ENCODE measurements at regions not wholly inside any gene's neighbourhood (a gene's known extent, or its start where the extent isn't known, plus 50 kb on each side); places are given as distances from the start of the nearest gene placed in this dataset.

DNA sequence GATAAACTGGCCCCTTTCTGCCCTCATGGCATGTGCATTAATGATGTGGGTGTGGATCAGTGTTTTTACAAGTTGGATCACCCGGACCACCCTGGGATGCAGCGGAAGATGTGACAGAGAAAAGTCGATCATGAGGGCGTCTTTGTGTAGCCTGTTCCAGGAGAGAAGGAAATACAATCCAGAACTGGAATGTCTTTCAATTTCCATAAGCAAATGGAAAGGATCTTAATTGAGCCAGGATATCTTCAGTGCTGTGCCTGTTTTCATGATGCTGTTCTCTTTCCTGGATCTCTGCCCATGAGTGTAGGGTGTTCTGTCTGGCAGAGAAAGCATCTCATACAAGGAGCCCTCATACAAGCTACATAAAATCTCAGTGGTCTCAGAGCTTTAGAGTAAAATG lies 481.4 kb downstream of the XYLT1 start:
- POLR2A ChIA-PET = no interaction called here
- H3K27ac ChIP-seq (ENCODE audit: extremely low read depth, low read depth, low read length) = no peak overlapping the region
- TF ChIP-seq, protein P1, sequence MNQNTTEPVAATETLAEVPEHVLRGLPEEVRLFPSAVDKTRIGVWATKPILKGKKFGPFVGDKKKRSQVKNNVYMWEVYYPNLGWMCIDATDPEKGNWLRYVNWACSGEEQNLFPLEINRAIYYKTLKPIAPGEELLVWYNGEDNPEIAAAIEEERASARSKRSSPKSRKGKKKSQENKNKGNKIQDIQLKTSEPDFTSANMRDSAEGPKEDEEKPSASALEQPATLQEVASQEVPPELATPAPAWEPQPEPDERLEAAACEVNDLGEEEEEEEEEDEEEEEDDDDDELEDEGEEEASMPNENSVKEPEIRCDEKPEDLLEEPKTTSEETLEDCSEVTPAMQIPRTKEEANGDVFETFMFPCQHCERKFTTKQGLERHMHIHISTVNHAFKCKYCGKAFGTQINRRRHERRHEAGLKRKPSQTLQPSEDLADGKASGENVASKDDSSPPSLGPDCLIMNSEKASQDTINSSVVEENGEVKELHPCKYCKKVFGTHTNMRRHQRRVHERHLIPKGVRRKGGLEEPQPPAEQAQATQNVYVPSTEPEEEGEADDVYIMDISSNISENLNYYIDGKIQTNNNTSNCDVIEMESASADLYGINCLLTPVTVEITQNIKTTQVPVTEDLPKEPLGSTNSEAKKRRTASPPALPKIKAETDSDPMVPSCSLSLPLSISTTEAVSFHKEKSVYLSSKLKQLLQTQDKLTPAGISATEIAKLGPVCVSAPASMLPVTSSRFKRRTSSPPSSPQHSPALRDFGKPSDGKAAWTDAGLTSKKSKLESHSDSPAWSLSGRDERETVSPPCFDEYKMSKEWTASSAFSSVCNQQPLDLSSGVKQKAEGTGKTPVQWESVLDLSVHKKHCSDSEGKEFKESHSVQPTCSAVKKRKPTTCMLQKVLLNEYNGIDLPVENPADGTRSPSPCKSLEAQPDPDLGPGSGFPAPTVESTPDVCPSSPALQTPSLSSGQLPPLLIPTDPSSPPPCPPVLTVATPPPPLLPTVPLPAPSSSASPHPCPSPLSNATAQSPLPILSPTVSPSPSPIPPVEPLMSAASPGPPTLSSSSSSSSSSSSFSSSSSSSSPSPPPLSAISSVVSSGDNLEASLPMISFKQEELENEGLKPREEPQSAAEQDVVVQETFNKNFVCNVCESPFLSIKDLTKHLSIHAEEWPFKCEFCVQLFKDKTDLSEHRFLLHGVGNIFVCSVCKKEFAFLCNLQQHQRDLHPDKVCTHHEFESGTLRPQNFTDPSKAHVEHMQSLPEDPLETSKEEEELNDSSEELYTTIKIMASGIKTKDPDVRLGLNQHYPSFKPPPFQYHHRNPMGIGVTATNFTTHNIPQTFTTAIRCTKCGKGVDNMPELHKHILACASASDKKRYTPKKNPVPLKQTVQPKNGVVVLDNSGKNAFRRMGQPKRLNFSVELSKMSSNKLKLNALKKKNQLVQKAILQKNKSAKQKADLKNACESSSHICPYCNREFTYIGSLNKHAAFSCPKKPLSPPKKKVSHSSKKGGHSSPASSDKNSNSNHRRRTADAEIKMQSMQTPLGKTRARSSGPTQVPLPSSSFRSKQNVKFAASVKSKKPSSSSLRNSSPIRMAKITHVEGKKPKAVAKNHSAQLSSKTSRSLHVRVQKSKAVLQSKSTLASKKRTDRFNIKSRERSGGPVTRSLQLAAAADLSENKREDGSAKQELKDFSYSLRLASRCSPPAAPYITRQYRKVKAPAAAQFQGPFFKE (tag by site-specific recombination; IDR thresholded peaks at IDR 0.05; ENCODE audit: borderline replicate concordance) = no peak
- TF ChIP-seq ZNF555 (tag by site-specific recombination; conservative IDR thresholded peaks at IDR 0.05) (no peak), ZNF302 (tag by site-specific recombination; IDR thresholded peaks at IDR 0.05; ENCODE audit: low read depth) (no peak), ZNF221 (tag by site-specific recombination; IDR thresholded peaks at IDR 0.05; ENCODE audit: borderline replicate concordance) (no peak), ZFP41 (tag by site-specific recombination; IDR thresholded peaks at IDR 0.05; ENCODE audit: borderline replicate concordance) (no peak), KLF10 (tag by site-specific recombination; IDR thresholded peaks at IDR 0.05) (no peak), ZNF707 (tag by site-specific recombination; IDR thresholded peaks at IDR 0.05) (no peak), ZNF133 (tag by site-specific recombination; IDR thresholded peaks at IDR 0.05) (no peak), ZNF121 (tag by site-specific recombination; IDR thresholded peaks at IDR 0.05) (no peak)
- TF ChIP-seq, protein P2, sequence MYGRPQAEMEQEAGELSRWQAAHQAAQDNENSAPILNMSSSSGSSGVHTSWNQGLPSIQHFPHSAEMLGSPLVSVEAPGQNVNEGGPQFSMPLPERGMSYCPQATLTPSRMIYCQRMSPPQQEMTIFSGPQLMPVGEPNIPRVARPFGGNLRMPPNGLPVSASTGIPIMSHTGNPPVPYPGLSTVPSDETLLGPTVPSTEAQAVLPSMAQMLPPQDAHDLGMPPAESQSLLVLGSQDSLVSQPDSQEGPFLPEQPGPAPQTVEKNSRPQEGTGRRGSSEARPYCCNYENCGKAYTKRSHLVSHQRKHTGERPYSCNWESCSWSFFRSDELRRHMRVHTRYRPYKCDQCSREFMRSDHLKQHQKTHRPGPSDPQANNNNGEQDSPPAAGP (tag by site-specific recombination; IDR thresholded peaks at IDR 0.05) = no peak
- TF ChIP-seq, protein P3, sequence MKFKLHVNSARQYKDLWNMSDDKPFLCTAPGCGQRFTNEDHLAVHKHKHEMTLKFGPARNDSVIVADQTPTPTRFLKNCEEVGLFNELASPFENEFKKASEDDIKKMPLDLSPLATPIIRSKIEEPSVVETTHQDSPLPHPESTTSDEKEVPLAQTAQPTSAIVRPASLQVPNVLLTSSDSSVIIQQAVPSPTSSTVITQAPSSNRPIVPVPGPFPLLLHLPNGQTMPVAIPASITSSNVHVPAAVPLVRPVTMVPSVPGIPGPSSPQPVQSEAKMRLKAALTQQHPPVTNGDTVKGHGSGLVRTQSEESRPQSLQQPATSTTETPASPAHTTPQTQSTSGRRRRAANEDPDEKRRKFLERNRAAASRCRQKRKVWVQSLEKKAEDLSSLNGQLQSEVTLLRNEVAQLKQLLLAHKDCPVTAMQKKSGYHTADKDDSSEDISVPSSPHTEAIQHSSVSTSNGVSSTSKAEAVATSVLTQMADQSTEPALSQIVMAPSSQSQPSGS (tag by site-specific recombination; IDR thresholded peaks at IDR 0.05; ENCODE audit: low read depth) = no peak
- TF ChIP-seq, protein P4, sequence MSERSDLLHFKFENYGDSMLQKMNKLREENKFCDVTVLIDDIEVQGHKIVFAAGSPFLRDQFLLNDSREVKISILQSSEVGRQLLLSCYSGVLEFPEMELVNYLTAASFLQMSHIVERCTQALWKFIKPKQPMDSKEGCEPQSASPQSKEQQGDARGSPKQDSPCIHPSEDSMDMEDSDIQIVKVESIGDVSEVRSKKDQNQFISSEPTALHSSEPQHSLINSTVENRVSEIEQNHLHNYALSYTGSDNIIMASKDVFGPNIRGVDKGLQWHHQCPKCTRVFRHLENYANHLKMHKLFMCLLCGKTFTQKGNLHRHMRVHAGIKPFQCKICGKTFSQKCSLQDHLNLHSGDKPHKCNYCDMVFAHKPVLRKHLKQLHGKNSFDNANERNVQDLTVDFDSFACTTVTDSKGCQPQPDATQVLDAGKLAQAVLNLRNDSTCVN (tag by site-specific recombination; optimal IDR thresholded peaks at IDR 0.05) = no peak
- TF ChIP-seq, protein P5, sequence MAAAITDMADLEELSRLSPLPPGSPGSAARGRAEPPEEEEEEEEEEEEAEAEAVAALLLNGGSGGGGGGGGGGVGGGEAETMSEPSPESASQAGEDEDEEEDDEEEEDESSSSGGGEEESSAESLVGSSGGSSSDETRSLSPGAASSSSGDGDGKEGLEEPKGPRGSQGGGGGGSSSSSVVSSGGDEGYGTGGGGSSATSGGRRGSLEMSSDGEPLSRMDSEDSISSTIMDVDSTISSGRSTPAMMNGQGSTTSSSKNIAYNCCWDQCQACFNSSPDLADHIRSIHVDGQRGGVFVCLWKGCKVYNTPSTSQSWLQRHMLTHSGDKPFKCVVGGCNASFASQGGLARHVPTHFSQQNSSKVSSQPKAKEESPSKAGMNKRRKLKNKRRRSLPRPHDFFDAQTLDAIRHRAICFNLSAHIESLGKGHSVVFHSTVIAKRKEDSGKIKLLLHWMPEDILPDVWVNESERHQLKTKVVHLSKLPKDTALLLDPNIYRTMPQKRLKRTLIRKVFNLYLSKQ (tag by site-specific recombination; IDR thresholded peaks at IDR 0.05; ENCODE audit: borderline replicate concordance) = no peak
- TF ChIP-seq, protein P6, sequence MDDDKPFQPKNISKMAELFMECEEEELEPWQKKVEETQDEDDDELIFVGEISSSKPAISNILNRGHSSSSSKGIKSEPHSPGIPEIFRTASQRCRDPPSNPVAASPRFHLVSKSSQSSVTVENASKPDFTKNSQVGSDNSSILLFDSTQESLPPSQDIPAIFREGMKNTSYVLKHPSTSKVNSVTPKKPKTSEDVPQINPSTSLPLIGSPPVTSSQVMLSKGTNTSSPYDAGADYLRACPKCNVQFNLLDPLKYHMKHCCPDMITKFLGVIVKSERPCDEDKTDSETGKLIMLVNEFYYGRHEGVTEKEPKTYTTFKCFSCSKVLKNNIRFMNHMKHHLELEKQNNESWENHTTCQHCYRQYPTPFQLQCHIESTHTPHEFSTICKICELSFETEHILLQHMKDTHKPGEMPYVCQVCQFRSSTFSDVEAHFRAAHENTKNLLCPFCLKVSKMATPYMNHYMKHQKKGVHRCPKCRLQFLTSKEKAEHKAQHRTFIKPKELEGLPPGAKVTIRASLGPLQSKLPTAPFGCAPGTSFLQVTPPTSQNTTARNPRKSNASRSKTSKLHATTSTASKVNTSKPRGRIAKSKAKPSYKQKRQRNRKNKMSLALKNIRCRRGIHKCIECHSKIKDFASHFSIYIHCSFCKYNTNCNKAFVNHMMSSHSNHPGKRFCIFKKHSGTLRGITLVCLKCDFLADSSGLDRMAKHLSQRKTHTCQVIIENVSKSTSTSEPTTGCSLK (tag by site-specific recombination; IDR thresholded peaks at IDR 0.05) = no peak
- TF ChIP-seq, protein P7, sequence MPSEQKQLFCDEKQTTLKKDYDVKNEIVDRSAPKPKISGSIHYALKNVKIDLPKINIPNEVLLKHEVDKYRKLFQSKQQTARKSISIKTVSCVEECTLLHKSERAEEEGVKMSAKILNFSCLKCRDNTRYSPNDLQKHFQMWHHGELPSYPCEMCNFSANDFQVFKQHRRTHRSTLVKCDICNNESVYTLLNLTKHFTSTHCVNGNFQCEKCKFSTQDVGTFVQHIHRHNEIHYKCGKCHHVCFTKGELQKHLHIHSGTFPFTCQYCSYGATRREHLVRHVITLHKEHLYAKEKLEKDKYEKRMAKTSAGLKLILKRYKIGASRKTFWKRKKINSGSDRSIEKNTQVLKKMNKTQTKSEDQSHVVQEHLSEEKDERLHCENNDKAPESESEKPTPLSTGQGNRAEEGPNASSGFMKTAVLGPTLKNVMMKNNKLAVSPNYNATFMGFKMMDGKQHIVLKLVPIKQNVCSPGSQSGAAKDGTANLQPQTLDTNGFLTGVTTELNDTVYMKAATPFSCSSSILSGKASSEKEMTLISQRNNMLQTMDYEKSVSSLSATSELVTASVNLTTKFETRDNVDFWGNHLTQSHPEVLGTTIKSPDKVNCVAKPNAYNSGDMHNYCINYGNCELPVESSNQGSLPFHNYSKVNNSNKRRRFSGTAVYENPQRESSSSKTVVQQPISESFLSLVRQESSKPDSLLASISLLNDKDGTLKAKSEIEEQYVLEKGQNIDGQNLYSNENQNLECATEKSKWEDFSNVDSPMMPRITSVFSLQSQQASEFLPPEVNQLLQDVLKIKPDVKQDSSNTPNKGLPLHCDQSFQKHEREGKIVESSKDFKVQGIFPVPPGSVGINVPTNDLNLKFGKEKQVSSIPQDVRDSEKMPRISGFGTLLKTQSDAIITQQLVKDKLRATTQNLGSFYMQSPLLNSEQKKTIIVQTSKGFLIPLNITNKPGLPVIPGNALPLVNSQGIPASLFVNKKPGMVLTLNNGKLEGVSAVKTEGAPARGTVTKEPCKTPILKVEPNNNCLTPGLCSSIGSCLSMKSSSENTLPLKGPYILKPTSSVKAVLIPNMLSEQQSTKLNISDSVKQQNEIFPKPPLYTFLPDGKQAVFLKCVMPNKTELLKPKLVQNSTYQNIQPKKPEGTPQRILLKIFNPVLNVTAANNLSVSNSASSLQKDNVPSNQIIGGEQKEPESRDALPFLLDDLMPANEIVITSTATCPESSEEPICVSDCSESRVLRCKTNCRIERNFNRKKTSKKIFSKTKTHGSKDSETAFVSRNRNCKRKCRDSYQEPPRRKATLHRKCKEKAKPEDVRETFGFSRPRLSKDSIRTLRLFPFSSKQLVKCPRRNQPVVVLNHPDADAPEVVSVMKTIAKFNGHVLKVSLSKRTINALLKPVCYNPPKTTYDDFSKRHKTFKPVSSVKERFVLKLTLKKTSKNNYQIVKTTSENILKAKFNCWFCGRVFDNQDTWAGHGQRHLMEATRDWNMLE (tag by site-specific recombination; conservative IDR thresholded peaks at IDR 0.05; ENCODE audit: low read depth) = no peak
- no peaks in the 10 kb centered on the region for H3K36me3 ChIP-seq (ENCODE audit: control insufficient read depth in 2 of 2, insufficient read depth in 1 of 2, low read length in 2 of 2)
- CTCF ChIA-PET = no interaction called here
- H3K9me3 ChIP-seq (ENCODE audit: control insufficient read depth, insufficient read depth, low read depth, low read length) = no peaks in the 10 kb centered on the region
- no peak overlapping the region for H3K4me3 ChIP-seq (ENCODE audit: low read depth, low read length)
- no peaks in the 10 kb centered on the region for H3K4me1 ChIP-seq (ENCODE audit: control insufficient read depth, insufficient read depth, low read length)

Data from HEK293 (cell line).